GM23248 (cell line): ENCODE measurements at regions not wholly inside any gene's neighbourhood (a gene's known extent, or its start where the extent isn't known, plus 50 kb on each side); places are given as distances from the start of the nearest gene placed in this dataset.

ENCODE experiments used
- EZH2 ChIP-seq: fragments of 200-600 bp; sonication (generic); IDR thresholded peaks from 2 replicates; pipeline ENCODE4 v1.6.1; 2018; ENCODE audit warnings: antibody characterized with exemption, mild to moderate bottlenecking; ENCODE audit not compliant: insufficient read depth, poor library complexity, severe bottlenecking
- EZH2phosphoT487 ChIP-seq: fragments of 200-600 bp; sonication (generic); IDR thresholded peaks from 2 replicates; pipeline ENCODE4 v1.6.1; 2018; ENCODE audit warnings: antibody characterized with exemption, moderate library complexity, mild to moderate bottlenecking, low read depth; ENCODE audit not compliant: insufficient read depth

- no peak for TF ChIP-seq EZH2phosphoT487
- TF ChIP-seq EZH2, result no peak
These were observed 151.4 kb downstream of the PTPN20 start for GRCh38 chr10:47062441-47063200.
